ENCODE measurements at regions not wholly inside any gene's neighbourhood (a gene's known extent, or its start where the extent isn't known, plus 50 kb on each side); places are given as distances from the start of the nearest gene placed in this dataset.

- no peak for DNase-seq
Measured at GRCh38 chr6:147759536-147759935, 251.0 kb downstream of the SAMD5 start.

DNA sequence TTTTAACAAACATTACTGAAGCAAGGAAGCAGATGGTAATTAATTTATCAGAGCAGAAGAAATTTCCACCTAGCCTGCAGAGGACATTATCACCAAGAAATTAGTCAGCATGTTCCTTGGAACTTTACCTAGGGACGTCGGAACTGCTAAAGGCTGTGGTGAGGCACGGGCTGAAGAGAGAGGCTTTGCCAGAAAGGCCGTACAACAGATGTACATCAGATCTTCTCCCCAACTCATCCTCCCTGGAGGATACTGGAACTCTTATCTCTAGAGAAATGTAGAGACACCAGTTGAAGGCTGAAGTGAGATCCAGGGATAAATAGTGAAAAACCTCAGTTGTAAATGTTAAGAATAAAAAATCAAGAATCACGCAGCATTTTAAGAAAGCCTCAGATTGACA lies 257.1 kb downstream of the SAMD5 start:
- no peak for DNase-seq

DNA sequence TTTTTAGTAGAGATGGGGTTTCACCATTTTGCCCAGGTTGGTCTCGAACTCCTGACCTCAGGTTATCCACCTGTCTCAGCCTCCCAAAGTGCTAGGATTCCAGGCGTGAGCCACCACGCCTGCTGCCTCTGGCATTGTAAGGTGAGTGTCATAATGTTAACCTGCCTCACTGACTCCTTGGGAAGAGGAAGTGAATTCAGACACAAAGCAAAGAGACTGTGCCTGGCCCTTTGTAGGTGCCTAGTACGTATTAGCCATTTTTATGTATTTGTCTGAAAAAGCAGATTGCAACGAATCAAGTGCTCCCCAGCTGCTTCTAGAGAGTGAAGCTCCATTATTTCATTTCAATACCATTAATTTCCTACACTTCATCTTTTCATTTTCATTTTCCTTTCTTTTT lies 260.5 kb downstream of the SAMD5 start:
- no peak for DNase-seq

DNA sequence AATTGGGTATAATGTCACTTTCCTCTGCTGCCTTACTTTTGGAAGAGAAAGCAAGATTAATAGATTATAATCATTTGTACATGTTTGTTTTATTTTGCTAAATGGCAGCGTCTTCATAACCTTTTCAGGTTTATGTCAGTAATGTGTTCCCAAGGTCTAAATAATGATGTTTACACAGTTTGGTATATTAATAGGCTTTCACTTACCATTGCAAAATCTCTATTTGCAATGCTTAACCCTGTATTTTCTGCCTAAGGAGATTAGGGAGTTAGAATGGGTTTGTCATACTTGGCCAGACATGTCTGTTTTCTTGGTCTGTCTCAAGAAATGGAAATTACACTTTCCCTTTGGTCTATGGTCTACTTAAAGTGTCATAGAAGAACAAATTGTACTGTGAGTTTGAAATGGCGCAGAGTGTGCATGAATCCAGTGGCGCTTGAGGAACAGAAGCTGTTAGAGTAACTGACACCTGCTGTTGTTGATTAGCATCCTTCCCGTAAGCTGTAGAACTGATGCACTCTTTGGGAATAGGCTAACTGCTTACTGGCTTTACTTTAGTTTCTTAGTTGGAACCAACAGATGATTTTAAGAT lies 261.1 kb downstream of the SAMD5 start:
- no peak for DNase-seq

GRCh38 chr6:147770221-147770620 lies 261.7 kb downstream of the SAMD5 start:
- no peak for DNase-seq

- no peak for DNase-seq
Measured at GRCh38 chr6:147772724-147773123, 264.2 kb downstream of the SAMD5 start.

GRCh38 chr6:147774856-147775255 lies 266.4 kb downstream of the SAMD5 start:
- no peak for DNase-seq

DNA sequence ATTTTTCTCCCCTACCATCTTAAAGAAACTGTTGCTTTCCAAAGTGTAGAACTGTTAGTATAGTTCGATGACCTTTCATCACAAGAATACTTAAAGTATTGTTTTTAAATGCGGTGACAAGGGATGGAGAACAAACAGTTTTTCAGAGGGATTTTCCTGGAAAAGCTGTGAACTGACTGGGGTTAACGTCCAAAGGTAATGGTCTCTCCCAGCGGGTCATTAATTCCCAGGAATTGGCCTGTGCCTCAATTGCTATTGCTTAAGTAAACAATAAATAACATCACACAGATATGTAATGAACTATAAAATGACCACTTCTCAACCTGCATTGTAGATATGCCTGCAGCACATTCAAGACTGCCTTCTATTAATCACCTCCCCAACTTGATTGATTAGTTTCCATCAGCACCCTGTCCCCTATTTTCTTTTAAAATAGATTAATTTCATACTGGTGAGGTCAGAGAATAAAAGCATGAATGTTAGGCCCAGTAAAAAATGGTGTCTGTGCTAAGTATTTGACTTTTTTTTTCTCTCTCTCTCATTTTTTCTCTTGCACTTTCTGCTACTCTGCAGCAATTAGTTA lies 268.2 kb downstream of the SAMD5 start:
- no peak for DNase-seq

- DNase-seq = no peak
Measured at GRCh38 chr6:147779624-147780023, 271.1 kb downstream of the SAMD5 start.

DNA sequence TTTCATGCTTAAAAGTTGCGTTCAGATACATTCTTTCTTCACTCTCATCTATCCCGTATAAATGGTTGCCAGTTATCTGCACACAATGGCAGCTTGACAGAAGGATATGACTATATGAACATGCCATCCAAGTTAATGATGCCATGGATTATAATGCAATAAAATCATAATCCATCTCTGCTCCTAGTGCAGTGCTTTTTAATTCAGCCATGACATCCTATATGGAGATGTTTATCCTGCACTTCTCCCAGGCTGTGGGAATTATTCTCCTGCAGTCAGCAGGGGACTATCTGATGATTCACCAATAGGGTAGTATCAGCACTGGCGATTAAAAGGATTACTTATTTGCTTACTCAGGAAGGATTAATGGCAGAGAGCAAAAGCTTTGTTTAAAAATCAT lies 273.8 kb downstream of the SAMD5 start:
- no peak for DNase-seq

GRCh38 chr6:147784371-147784770 lies 275.9 kb downstream of the SAMD5 start:
- DNase-seq = no peak

DNA sequence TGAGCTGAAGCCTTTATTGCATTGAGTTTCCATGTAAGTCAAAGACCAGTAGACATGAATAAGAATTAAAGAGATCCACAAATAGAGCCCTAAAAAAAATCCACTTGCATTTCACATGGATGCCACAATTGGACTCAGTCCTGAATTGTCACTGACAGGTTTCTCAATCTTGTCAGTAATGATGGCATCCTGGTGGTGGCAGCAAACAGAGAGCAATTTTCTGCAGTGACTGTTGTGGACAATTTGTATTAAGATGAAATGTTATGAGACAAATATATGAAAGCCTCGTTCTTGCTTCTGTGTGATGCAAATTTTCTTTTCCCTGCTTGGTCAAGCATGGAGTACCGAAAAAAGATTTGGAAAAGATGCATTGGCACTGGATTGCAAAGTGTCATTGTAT lies 278.9 kb downstream of the SAMD5 start:
- no peak for DNase-seq

DNA sequence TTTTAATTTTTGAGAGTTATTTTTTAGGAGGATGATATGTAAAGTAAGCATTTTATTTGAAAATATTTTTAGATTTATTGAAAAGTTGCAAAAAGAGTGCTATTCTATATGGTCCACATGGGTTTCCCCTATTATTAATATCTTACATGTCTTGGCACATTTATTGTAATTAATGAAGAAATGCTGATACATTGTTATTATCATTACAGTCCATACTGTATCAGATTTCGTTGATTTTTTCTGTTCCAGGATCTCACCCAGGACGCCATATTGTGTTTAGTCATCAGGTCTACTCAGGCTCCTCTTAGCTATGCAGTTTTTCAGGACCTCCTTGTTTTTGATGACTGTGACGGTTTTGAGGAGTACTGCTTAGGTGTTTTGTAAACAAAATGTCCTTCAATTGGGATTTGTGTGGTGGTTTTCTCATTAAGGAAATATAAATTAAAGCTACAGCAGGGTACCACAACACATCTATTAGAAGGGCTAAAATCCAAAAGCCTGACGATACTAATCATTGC lies 281.0 kb downstream of the SAMD5 start:
- no peak for DNase-seq

DNA sequence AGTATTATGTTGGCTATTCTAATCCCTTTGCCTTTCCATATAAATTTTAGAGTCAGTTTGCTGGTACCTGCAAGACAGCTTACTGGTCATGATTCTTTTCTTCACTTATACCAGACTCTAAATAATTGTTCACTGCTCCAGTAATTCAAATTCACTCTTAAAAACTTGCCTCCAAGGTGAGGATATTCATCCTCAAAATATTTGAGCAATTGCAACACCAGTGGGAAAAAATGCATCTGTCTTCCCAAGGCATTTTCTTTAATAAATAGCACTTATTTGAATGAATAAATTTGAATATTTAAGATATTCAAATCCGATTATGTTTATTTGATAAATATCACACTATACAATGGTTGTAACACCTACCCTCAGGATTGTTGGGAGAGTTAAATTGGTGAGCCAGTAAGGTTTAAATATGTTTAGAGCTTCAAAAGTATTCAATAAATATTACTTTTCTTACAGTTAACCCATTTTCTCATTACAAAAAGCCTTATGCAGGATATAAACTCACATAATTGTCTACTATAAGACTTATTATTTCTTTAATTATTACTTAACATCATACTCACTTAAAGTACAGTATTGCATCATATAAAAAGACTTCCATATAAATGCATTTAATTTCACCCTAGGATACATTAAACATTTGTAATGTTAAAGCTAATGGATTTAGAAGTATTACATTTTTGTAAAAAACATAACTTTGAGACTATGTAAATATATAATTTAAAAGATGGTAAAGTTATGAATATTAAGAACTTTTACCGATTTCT lies 285.6 kb downstream of the SAMD5 start:
- no peak for DNase-seq

- DNase-seq = no peak
Measured at GRCh38 chr6:147802459-147802858, 294.0 kb downstream of the SAMD5 start.

DNA sequence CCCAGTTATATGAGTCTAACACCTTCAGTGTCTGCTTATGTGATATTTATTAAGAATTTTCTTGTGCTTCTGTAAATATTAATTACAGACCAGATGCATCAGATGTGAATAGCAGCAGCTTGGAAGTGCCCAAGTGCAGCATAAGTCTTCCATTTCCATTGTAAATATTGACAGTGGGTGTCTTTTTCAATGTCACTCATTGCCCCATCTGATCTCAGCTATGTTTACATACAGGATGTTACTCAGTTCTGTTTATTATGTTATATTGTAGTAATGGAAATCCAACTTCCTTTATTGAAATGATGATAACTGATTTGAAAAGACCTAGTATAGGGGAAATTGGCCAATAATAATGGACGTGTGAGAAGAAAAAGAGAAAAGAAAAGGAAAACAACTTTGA lies 296.7 kb downstream of the SAMD5 start:
- DNase-seq = no peak

GRCh38 chr6:147806697-147807096 lies 298.2 kb downstream of the SAMD5 start:
- DNase-seq = no peak

GRCh38 chr6:147808640-147809039 lies 300.1 kb downstream of the SAMD5 start:
- no peak for DNase-seq

DNA sequence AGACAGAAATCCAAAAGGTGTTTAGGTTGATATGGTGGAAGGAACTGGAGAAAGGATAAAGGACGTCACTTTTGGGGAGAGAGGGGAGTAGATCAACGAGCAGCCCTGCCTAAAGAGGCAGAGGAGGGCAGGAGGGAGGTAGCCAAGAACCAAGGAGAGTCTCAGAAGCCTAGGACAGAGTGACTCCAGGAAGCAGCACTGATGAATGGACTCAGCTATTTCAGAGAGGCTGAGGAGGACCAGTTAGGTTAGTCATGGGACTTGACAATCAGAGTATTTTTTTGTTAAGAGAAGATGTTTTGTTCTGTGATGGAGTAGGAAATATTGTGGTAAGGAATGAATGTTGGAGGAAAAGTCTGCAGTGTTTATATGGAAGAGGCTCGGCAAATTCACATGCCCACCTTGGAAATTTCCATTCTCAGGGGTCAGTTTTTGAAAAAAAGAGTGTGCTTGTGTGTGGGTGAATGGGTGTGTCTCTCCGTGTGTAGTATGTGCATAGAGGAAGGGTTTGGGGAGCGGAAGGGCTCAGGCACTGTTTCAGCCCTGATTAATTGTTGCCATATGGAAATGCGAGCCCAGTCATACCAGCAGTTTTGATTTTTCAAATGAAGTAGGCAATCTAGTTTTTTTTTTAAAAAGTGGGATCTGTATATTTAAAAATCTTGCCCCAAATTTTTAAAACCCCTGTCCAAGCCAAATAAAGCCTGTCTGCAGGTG lies 303.6 kb downstream of the SAMD5 start:
- no peak for DNase-seq

- no peak for DNase-seq
Measured at GRCh38 chr6:147817042-147817689, 308.7 kb downstream of the SAMD5 start.

DNA sequence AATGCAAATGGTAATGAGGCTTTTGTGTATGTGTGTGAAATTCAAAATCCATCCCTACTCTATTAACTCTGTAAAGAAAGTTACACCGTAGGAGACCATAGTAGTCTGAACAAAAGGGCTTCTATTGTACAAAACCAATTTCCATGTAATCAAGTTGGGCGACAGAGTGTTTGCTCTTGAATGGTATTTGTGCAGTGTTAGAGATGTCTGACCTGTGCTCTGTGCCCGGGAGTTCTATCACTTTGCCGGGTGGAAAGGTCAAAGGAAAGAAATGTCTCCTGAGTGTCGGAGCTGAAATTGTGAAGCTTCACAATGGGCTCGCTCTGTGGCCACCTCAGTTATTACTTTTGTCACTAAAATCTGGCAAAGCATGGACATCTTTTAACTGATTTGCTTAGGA lies 312.0 kb downstream of the SAMD5 start:
- no peak for DNase-seq

DNA sequence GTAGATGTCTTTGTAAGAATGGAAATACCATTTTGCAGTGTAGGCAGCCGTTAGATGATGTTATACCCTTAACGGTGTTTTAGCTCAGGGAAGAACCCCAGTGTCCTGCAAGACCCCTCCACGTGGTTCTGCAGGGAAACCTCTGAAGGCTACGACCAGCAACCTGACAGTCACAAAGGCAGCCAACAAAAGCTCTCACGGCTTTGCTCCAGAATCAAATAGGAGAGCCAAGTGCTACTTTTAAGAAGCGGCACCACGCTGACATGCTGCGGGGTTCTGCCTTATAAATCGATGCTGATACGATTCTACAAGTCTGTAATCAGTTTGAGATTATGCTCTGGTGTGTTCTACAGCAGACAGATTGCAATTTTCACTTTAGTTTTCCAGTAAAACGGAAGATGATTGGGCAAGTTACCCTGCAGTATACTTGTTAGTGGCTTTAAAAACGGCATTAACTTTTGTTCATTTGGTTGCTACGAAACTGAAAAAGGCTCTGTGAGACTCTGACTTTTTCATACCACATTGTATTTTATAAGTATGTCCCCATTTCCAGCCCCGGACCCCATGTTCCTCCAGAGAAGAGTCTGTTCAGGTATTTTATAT lies 312.9 kb downstream of the SAMD5 start:
- DNase-seq = no peak

- DNase-seq = no peak
Measured at GRCh38 chr6:147823936-147824335, 315.4 kb downstream of the SAMD5 start.
